HG02571 (cell line): ENCODE measurements at regions not wholly inside any gene's neighbourhood (a gene's known extent, or its start where the extent isn't known, plus 50 kb on each side); places are given as distances from the start of the nearest gene placed in this dataset.

Experiments
- ATAC-seq: cut with Tn5 transposase; IDR thresholded peaks from one replicate; pipeline ENCODE4 v1.9.1; 2021; ENCODE audit warnings: mild to moderate bottlenecking, moderate library complexity; ENCODE audit not compliant: unreplicated experiment

- ATAC-seq, result no peak
These were observed 339.2 kb upstream of the DCBLD2 start for GRCh38 chr3:99240700-99241099.

- ATAC-seq, result no peak
These were observed 335.1 kb upstream of the DCBLD2 start for GRCh38 chr3:99236576-99236975.

- no peak for ATAC-seq
These were observed 331.2 kb upstream of the DCBLD2 start for GRCh38 chr3:99232696-99233095.

- ATAC-seq, result no peak
These were observed 317.0 kb upstream of the DCBLD2 start for GRCh38 chr3:99218468-99218867.

- no peak for ATAC-seq
These were observed 311.5 kb upstream of the DCBLD2 start for GRCh38 chr3:99212969-99213368.

- ATAC-seq, result no peak
These were observed 309.8 kb upstream of the DCBLD2 start for GRCh38 chr3:99211309-99211708.

GRCh38 chr3:99199021-99199420 lies 297.5 kb upstream of the DCBLD2 start:
- ATAC-seq, result no peak

GRCh38 chr3:99191186-99191585 lies 289.7 kb upstream of the DCBLD2 start:
- ATAC-seq, result no peak

GRCh38 chr3:99188936-99189335 lies 287.4 kb upstream of the DCBLD2 start:
- ATAC-seq, result no peak

GRCh38 chr3:99186016-99186415 lies 284.5 kb upstream of the DCBLD2 start:
- ATAC-seq, result no peak

GRCh38 chr3:99176169-99176964 lies 274.9 kb upstream of the DCBLD2 start:
- no peak for ATAC-seq

- no peak for ATAC-seq
These were observed 273.8 kb upstream of the DCBLD2 start for GRCh38 chr3:99175276-99175812.

GRCh38 chr3:99172736-99173657 lies 271.5 kb upstream of the DCBLD2 start:
- ATAC-seq, result no peak

- ATAC-seq, result no peak
These were observed 270.3 kb upstream of the DCBLD2 start for GRCh38 chr3:99171800-99172199.

- ATAC-seq, result no peak
These were observed 269.5 kb upstream of the DCBLD2 start for GRCh38 chr3:99170867-99171517.

GRCh38 chr3:99167071-99167470 lies 265.6 kb upstream of the DCBLD2 start:
- ATAC-seq, result no peak

- no peak for ATAC-seq
These were observed 261.8 kb upstream of the DCBLD2 start for GRCh38 chr3:99163314-99163713.

GRCh38 chr3:99159220-99159762 lies 257.8 kb upstream of the DCBLD2 start:
- no peak for ATAC-seq

- no peak for ATAC-seq
These were observed 243.5 kb upstream of the DCBLD2 start for GRCh38 chr3:99145031-99145430.

- ATAC-seq, result no peak
These were observed 242.0 kb upstream of the DCBLD2 start for GRCh38 chr3:99143493-99143892.

- no peak for ATAC-seq
These were observed 233.5 kb upstream of the DCBLD2 start for GRCh38 chr3:99134986-99135385.
